ENCODE measurements at regions not wholly inside any gene's neighbourhood (a gene's known extent, or its start where the extent isn't known, plus 50 kb on each side); places are given as distances from the start of the nearest gene placed in this dataset.

DNA sequence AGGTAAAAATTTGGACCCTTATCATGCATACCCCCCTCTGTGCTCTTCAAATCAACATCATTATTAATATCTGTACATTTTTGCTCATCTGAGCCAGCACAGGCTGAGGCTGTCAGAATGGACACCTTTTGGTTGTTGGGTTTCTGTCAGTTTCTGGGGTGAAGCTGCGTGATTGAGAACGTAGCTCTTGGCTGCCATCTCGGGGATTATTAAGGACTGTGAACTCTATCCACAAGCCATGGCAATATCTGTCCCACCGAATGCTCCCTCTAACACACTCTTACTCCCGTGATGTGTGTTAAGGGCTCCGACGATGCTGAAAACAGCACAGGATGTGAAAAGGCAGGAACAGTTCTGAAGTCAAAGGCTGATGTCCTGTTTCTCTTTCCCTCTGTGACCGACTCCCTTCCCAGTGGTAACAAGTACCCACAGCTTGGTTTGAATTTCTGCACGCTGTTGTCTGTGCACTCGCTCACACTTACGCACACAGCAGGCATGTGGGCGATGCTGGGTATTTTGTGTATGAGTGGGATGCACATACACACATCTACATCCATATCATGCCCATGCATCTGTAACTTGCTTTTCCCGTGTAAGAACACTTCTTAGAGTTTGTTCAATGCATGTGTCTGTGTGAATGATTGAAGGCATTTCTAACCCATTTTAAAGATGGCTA, 405.6 kb downstream of the TMEM121 start:
- Histone ChIP-seq H4K20me1 (ENCODE audit: control insufficient read depth, insufficient read depth, low read length, poor library complexity, severe bottlenecking) (no peaks in the 10 kb centered on the region), H3K9ac (ENCODE audit: low read length) (no peak overlapping the region), H3K27ac (ENCODE audit: low read length in 2 of 2) (no peak overlapping the region), H3K4me1 (ENCODE audit: control insufficient read depth in 2 of 2, insufficient read depth in 2 of 2, low read length in 2 of 2) (peaks cover 0 to 30% of the 10 kb centered on the region in 2 donors), H3K27me3 (replicated peaks in 1 of 4; ENCODE audit: control extremely low read depth in 1 of 4, control insufficient read depth in 3 of 4, insufficient read depth in 4 of 4, low read length in 3 of 4) (no peaks in the 10 kb centered on the region), H3K9me3 (ENCODE audit: control extremely low read depth in 1 of 3, control insufficient read depth in 2 of 3, insufficient read depth in 1 of 3, low read length in 2 of 3) (peaks cover 2 to 58% (median 4%) of the 10 kb centered on the region in 3 donors), H3K36me3 (replicated peaks in 1 of 2; ENCODE audit: control extremely low read depth in 1 of 2, control insufficient read depth in 1 of 2, extremely low read depth in 1 of 2, insufficient read depth in 2 of 2, low read length in 1 of 2) (no peaks in the 10 kb centered on the region), H3K79me2 (ENCODE audit: control insufficient read depth, insufficient read depth, low read length) (no peaks in the 10 kb centered on the region), H3K4me3 (ENCODE audit: control extremely low read depth in 1 of 5, extremely low read depth in 1 of 5, insufficient read depth in 1 of 5, low read depth in 2 of 5, low read length in 4 of 5) (no peak overlapping the region), H3K4me2 (replicated peaks; ENCODE audit: low read depth, low read length, poor library complexity, severe bottlenecking) (peak overlapping the region; percentile 12), H2AFZ (ENCODE audit: insufficient read depth, low read depth, low read length, poor library complexity, severe bottlenecking) (no peak overlapping the region)
- no peak overlapping the region for H3K4me3 Mint-ChIP-seq
- ATAC-seq (ENCODE audit: low read depth) = no peak
- TF ChIP-seq EZH2 (IDR thresholded peaks at IDR 0.05; ENCODE audit: borderline replicate concordance, insufficient read depth, low read depth, low read length, poor library complexity, severe bottlenecking) = no peak
- TF ChIP-seq, protein P1, sequence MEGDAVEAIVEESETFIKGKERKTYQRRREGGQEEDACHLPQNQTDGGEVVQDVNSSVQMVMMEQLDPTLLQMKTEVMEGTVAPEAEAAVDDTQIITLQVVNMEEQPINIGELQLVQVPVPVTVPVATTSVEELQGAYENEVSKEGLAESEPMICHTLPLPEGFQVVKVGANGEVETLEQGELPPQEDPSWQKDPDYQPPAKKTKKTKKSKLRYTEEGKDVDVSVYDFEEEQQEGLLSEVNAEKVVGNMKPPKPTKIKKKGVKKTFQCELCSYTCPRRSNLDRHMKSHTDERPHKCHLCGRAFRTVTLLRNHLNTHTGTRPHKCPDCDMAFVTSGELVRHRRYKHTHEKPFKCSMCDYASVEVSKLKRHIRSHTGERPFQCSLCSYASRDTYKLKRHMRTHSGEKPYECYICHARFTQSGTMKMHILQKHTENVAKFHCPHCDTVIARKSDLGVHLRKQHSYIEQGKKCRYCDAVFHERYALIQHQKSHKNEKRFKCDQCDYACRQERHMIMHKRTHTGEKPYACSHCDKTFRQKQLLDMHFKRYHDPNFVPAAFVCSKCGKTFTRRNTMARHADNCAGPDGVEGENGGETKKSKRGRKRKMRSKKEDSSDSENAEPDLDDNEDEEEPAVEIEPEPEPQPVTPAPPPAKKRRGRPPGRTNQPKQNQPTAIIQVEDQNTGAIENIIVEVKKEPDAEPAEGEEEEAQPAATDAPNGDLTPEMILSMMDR (IDR thresholded peaks at IDR 0.05) = no peak
- peak overlapping the region; percentile 74 for H3K27ac Mint-ChIP-seq
- ChIA-PET POLR2A (interaction anchor here (0.5 to 0.7 kb wide), 2 partner anchors 13 to 187 kb away, joined by 3 to 4 read pairs; no protein-coding TSS in a partner anchor), CTCF (no interaction called here)
- intact Hi-C loops (cut with micrococcal nuclease) = no loop called here
- peaks cover 22% of the 10 kb centered on the region for H3K4me1 Mint-ChIP-seq
- no peaks in the 10 kb centered on the region for H3K9me3 Mint-ChIP-seq (ENCODE audit: insufficient read depth)
- H3K27me3 Mint-ChIP-seq = no peaks in the 10 kb centered on the region
- 18% methylated on average over 3 of the region's 13 CpGs for WGBS (ENCODE audit: insufficient coverage)
- DNase-seq = peak; percentile 41

DNA sequence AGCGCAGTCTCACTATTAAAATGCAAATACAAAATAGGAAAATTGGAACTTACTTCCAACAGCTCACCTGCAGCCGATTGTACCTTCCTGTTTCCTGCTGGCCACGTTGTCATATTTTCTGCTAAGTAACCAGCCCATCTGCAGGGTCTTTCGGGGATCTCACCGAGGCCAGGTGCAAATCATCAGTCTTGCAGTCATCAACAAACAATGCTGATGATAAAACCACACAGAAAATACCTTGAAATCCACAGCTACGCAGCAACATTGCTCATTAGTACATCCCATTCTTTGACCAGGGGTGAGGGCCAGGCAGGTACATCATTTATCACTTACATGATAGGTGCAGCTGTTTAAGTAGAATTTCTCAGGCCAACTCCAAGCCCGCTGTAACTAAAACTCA, 406.9 kb downstream of the TMEM121 start:
- Mint-ChIP-seq H3K4me1 (peaks cover 20% of the 10 kb centered on the region), H3K27ac (no peak overlapping the region), H3K9me3 (ENCODE audit: insufficient read depth) (no peaks in the 10 kb centered on the region), H3K27me3 (no peaks in the 10 kb centered on the region), H3K4me3 (no peak overlapping the region)
- no peaks in the 10 kb centered on the region for H3K27me3 ChIP-seq (replicated peaks in 1 of 4; ENCODE audit: control extremely low read depth in 1 of 4, control insufficient read depth in 3 of 4, insufficient read depth in 4 of 4, low read length in 3 of 4)
- H3K4me1 ChIP-seq (ENCODE audit: control insufficient read depth in 2 of 2, insufficient read depth in 2 of 2, low read length in 2 of 2) = peaks cover 0 to 30% of the 10 kb centered on the region in 2 donors
- H3K27ac ChIP-seq (ENCODE audit: low read length in 2 of 2) = no peak overlapping the region
- ATAC-seq (ENCODE audit: low read depth) (no peak), DNase-seq (no peak)
- H3K9me3 ChIP-seq (ENCODE audit: control extremely low read depth in 1 of 3, control insufficient read depth in 2 of 3, insufficient read depth in 1 of 3, low read length in 2 of 3) = peaks cover 2 to 55% (median 4%) of the 10 kb centered on the region in 3 donors
- H3K4me2 ChIP-seq (replicated peaks; ENCODE audit: low read depth, low read length, poor library complexity, severe bottlenecking) = no peak overlapping the region
- H4K20me1 ChIP-seq (ENCODE audit: control insufficient read depth, insufficient read depth, low read length, poor library complexity, severe bottlenecking) = no peaks in the 10 kb centered on the region
- H3K36me3 ChIP-seq (replicated peaks in 1 of 2; ENCODE audit: control extremely low read depth in 1 of 2, control insufficient read depth in 1 of 2, extremely low read depth in 1 of 2, insufficient read depth in 2 of 2, low read length in 1 of 2) = no peaks in the 10 kb centered on the region
- H3K9ac ChIP-seq (ENCODE audit: low read length) = no peak overlapping the region
- WGBS (ENCODE audit: insufficient coverage) = no CpG with 5 or more reads among the region's 7 CpGs
- POLR2A ChIA-PET = interaction anchor here (0.6 to 1.4 kb wide), 2 partner anchors 11 to 256 kb away, joined by 4 read pairs; no protein-coding TSS in a partner anchor
- H3K4me3 ChIP-seq (ENCODE audit: control extremely low read depth in 1 of 5, extremely low read depth in 1 of 5, insufficient read depth in 1 of 5, low read depth in 2 of 5, low read length in 4 of 5) = no peak overlapping the region
- no peak overlapping the region for H2AFZ ChIP-seq (ENCODE audit: insufficient read depth, low read depth, low read length, poor library complexity, severe bottlenecking)
- TF ChIP-seq, protein P1 (IDR thresholded peaks at IDR 0.05) = no peak
- no peak for TF ChIP-seq EZH2 (IDR thresholded peaks at IDR 0.05; ENCODE audit: borderline replicate concordance, insufficient read depth, low read depth, low read length, poor library complexity, severe bottlenecking)
- no peaks in the 10 kb centered on the region for H3K79me2 ChIP-seq (ENCODE audit: control insufficient read depth, insufficient read depth, low read length)
- intact Hi-C loops (cut with micrococcal nuclease) = no loop called here
- CTCF ChIA-PET = interaction anchor here (0.6 to 1.3 kb wide), 3 partner anchors 10 to 188 kb away, joined by 3 to 5 read pairs (median 4); no protein-coding TSS in a partner anchor
